ENCODE measurements at regions not wholly inside any gene's neighbourhood (a gene's known extent, or its start where the extent isn't known, plus 50 kb on each side); places are given as distances from the start of the nearest gene placed in this dataset.

- no peak overlapping the region for H3K27ac ChIP-seq
- TF ChIP-seq CTCF (IDR thresholded peaks at IDR 0.05) = no peak
- H3K4me1 ChIP-seq = no peaks in the 10 kb centered on the region
- no peak for DNase-seq (ENCODE audit: low spot score)
- H3K27me3 ChIP-seq = no peaks in the 10 kb centered on the region
- H3K36me3 ChIP-seq = no peaks in the 10 kb centered on the region
- no peaks in the 10 kb centered on the region for H3K9me3 ChIP-seq
- no peak overlapping the region for H3K4me3 ChIP-seq
Observed at GRCh38 chr7:118000480-118001202, 127.4 kb upstream of the CTTNBP2 start.

GRCh38 chr7:118003476-118003875, 130.2 kb upstream of the CTTNBP2 start:
- H3K4me1 ChIP-seq = no peaks in the 10 kb centered on the region
- H3K27me3 ChIP-seq = no peaks in the 10 kb centered on the region
- DNase-seq (ENCODE audit: low spot score) = no peak
- H3K27ac ChIP-seq = no peak overlapping the region
- H3K9me3 ChIP-seq = no peaks in the 10 kb centered on the region
- no peak overlapping the region for H3K4me3 ChIP-seq
- no peak for TF ChIP-seq CTCF (IDR thresholded peaks at IDR 0.05)
- H3K36me3 ChIP-seq = no peaks in the 10 kb centered on the region

- no peak for TF ChIP-seq CTCF (IDR thresholded peaks at IDR 0.05)
- no peaks in the 10 kb centered on the region for H3K4me1 ChIP-seq
- H3K27me3 ChIP-seq = no peaks in the 10 kb centered on the region
- no peak overlapping the region for H3K4me3 ChIP-seq
- no peaks in the 10 kb centered on the region for H3K36me3 ChIP-seq
- H3K9me3 ChIP-seq = no peaks in the 10 kb centered on the region
- no peak overlapping the region for H3K27ac ChIP-seq
- no peak for DNase-seq (ENCODE audit: low spot score)
Observed at GRCh38 chr7:118005026-118005425, 131.8 kb upstream of the CTTNBP2 start.

- TF ChIP-seq CTCF (IDR thresholded peaks at IDR 0.05) = no peak
- Histone ChIP-seq H3K9me3 (no peaks in the 10 kb centered on the region), H3K4me1 (no peaks in the 10 kb centered on the region), H3K27me3 (no peaks in the 10 kb centered on the region), H3K27ac (no peak overlapping the region), H3K36me3 (no peaks in the 10 kb centered on the region), H3K4me3 (no peak overlapping the region)
- no peak for DNase-seq (ENCODE audit: low spot score)
Observed at GRCh38 chr7:118006979-118007378, 133.7 kb upstream of the CTTNBP2 start.

GRCh38 chr7:118009419-118009818, 136.2 kb upstream of the CTTNBP2 start:
- no peaks in the 10 kb centered on the region for H3K4me1 ChIP-seq
- no peak overlapping the region for H3K27ac ChIP-seq
- H3K9me3 ChIP-seq = no peaks in the 10 kb centered on the region
- no peaks in the 10 kb centered on the region for H3K27me3 ChIP-seq
- H3K4me3 ChIP-seq = no peak overlapping the region
- DNase-seq (ENCODE audit: low spot score) = no peak
- no peaks in the 10 kb centered on the region for H3K36me3 ChIP-seq
- no peak for TF ChIP-seq CTCF (IDR thresholded peaks at IDR 0.05)

GRCh38 chr7:118011652-118012051, 138.4 kb upstream of the CTTNBP2 start:
- Histone ChIP-seq H3K27ac (no peak overlapping the region), H3K27me3 (no peaks in the 10 kb centered on the region), H3K36me3 (no peaks in the 10 kb centered on the region), H3K4me1 (no peaks in the 10 kb centered on the region), H3K9me3 (no peaks in the 10 kb centered on the region), H3K4me3 (no peak overlapping the region)
- no peak for TF ChIP-seq CTCF (IDR thresholded peaks at IDR 0.05)
- DNase-seq (ENCODE audit: low spot score) = no peak
